ENCODE measurements at regions not wholly inside any gene's neighbourhood (a gene's known extent, or its start where the extent isn't known, plus 50 kb on each side); places are given as distances from the start of the nearest gene placed in this dataset.

DNA sequence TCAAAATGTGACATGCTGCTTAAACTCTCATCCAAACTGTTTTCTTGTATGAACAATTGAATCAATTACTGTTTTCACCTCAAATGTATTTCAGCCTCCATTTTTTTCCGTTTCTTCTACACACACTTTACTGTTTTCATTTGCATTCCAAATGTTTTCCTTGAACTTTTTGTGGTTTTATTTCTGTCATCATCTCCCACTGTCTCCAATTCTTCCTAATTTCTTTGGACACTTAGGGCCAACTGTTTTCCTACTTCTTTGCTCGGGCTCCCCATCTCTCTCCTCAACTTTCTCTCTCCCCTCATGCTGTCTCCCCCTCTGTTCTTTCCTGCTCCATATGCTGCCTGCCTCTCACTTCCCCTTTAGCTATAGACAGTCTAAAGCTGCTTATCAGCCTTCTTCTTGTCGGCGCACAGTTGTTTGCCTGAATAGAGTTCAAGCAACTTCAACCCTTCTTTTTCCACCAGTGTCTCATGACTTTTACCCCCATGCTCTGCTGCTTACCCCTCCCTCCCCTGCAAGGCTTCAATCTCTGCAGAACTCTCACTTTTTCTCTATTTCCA, 443.4 kb downstream of the DTWD2 start:
- no peak overlapping the region for H2BK15ac ChIP-seq (ENCODE audit: low read depth, low read length)
- no peak for TF ChIP-seq CTCF (conservative IDR thresholded peaks at IDR 0.05)
- H3K14ac ChIP-seq (ENCODE audit: insufficient read depth, low read length), result no peak overlapping the region
- H3K9ac ChIP-seq (ENCODE audit: extremely low read depth, insufficient read length, low read length), result no peak overlapping the region
- H3K79me2 ChIP-seq (ENCODE audit: insufficient read depth, low read length), result no peaks in the 10 kb centered on the region
- H3K4ac ChIP-seq (ENCODE audit: low read depth, low read length), result no peak overlapping the region
- H2BK5ac ChIP-seq (ENCODE audit: insufficient read length, low read length), result no peak overlapping the region
- Mint-ChIP-seq H3K4me1 (0 out of 4 replicates have a peak, but pooled peaks cover 0 to 5% of the 10 kb centered on the region in 2 experiments), H3K4me3 (no peak overlapping the region), H3K9me3 (no peaks in the 10 kb centered on the region), H3K27me3 (ENCODE audit: low read depth) (no peaks in the 10 kb centered on the region; the same call in 1 of the 2 replicates), H3K36me3 (ENCODE audit: insufficient read depth in 1 of 3, low read depth in 3 of 3) (no peaks in the 10 kb centered on the region), H3K27ac (peak overlapping the region in 1 of 3 experiments; percentile 5; a peak in 1 of 7 replicates)
- H2BK20ac ChIP-seq (ENCODE audit: low read depth, low read length, poor library complexity, severe bottlenecking), result no peak overlapping the region
- DNase-seq, result no peak
- H2AFZ ChIP-seq (ENCODE audit: low read length), result no peak overlapping the region
- no peak overlapping the region for H3K56ac ChIP-seq (ENCODE audit: insufficient read length, low read depth, low read length)
- no peak overlapping the region for H3K23ac ChIP-seq (ENCODE audit: insufficient read length, low read depth, low read length)
- no peak overlapping the region for H3K4me2 ChIP-seq (ENCODE audit: insufficient read depth, insufficient read length, low read length)
- H3K27ac ChIP-seq (ENCODE audit: insufficient read length, low read depth, low read length), result no peak overlapping the region
- H4K5ac ChIP-seq (ENCODE audit: insufficient read length, low read depth, low read length), result no peak overlapping the region
- H4K8ac ChIP-seq (replicated peaks; ENCODE audit: insufficient read length, low read depth, low read length), result no peak overlapping the region
- H3K18ac ChIP-seq (ENCODE audit: insufficient read length, low read depth, low read length), result no peak overlapping the region
- H3K27me3 ChIP-seq (ENCODE audit: insufficient read depth, low read length), result no peaks in the 10 kb centered on the region
- H3K23me2 ChIP-seq (ENCODE audit: insufficient read length, low read depth, low read length, poor library complexity, severe bottlenecking), result no peaks in the 10 kb centered on the region
- no CpG with 5 or more reads among the region's 4 CpGs for WGBS (ENCODE audit: extremely low coverage, insufficient read length, low lambda C conversion rate)
- no peak overlapping the region for H2AK5ac ChIP-seq (ENCODE audit: insufficient read length, low read length)
- no peak overlapping the region for H2BK120ac ChIP-seq (ENCODE audit: low read depth, low read length, poor library complexity, severe bottlenecking)
- H3K79me1 ChIP-seq (ENCODE audit: insufficient read depth, low read depth, low read length, poor library complexity, severe bottlenecking), result no peaks in the 10 kb centered on the region
- H4K20me1 ChIP-seq (ENCODE audit: control insufficient read depth, insufficient read depth, insufficient read length), result no peaks in the 10 kb centered on the region
- H3K9me3 ChIP-seq (ENCODE audit: control insufficient read depth, low read depth, low read length), result no peaks in the 10 kb centered on the region
- no peak overlapping the region for H2BK12ac ChIP-seq (ENCODE audit: insufficient read length, low read depth, low read length)
- no peak overlapping the region for H3T11ph ChIP-seq (ENCODE audit: low read length)
- no peaks in the 10 kb centered on the region for H3K4me1 ChIP-seq (ENCODE audit: insufficient read depth, low read length)
- no peak overlapping the region for H4K91ac ChIP-seq (ENCODE audit: insufficient read length, low read depth, low read length)
